ENCODE measurements at regions not wholly inside any gene's neighbourhood (a gene's known extent, or its start where the extent isn't known, plus 50 kb on each side); places are given as distances from the start of the nearest gene placed in this dataset.
A peak's percentile ranks its signal among the peaks of the same experiment; 100 is the strongest.

DNA sequence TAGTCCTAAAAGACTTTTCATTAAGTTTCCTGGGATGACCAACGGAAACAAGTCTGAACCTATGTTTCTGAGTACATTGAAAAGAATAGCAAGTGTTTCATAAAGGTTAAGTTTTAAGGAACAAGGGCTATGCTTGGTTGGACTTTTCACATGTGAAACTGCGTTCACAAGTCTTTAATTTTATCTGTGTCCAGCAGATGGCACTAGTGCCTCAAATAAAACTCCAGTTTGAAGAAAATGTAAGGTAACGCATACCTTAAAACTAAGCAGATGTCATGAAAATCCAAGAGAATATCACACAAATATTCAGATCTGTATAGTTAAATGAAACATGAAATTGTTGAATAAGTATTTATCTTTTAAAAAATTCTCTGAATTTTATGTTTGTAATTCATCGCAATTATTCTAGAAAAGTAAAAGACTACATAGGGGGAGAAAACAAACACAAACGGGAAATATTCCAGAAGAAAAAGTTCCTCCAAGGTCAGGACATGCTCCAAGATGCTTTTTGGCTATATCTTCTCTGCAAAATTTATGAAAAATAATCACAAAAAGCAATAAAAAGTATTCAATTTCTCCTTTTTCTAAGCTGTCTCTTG is 89.6 kb upstream of the MAD2L1 start:
- no peak overlapping the region for H3K27ac Mint-ChIP-seq
- peak in 15 of 35 experiments; percentile 1 to 83 (median 22) for DNase-seq
- H3K27me3 Mint-ChIP-seq = no peaks in the 10 kb centered on the region
- H3K9me3 Mint-ChIP-seq = no peaks in the 10 kb centered on the region
- no peaks in the 10 kb centered on the region for H3K4me1 Mint-ChIP-seq
- Histone ChIP-seq H3K9me3 (no peaks in the 10 kb centered on the region), H3K4me3 (ENCODE audit: control insufficient read depth in 1 of 2, extremely low read depth in 1 of 2, low read length in 1 of 2) (no peak overlapping the region), H3K27ac (ENCODE audit: low read length) (no peak overlapping the region), H3K4me1 (ENCODE audit: control insufficient read depth in 1 of 2, extremely low read depth in 1 of 2, insufficient read depth in 2 of 2, low read length in 2 of 2) (no peaks in the 10 kb centered on the region), H3K36me3 (ENCODE audit: control insufficient read depth in 2 of 2, extremely low read depth in 1 of 2, insufficient read depth in 1 of 2, low read length in 1 of 2) (no peaks in the 10 kb centered on the region), H3K27me3 (replicated peaks in 1 of 2; ENCODE audit: control insufficient read depth in 2 of 2, extremely low read depth in 1 of 2, insufficient read depth in 2 of 2, low read length in 1 of 2) (no peaks in the 10 kb centered on the region)
- 100% methylated on average over 1 of the region's 5 CpGs for WGBS (ENCODE audit: insufficient coverage)
- ChIA-PET CTCF (interaction anchor here (1.2 to 1.4 kb wide), 3 partner anchors 10 to 1152 kb away, joined by 3 to 12 read pairs (median 3); no protein-coding TSS in a partner anchor), POLR2A (no interaction called here)
- no peaks in the 10 kb centered on the region for H3K36me3 Mint-ChIP-seq
- ATAC-seq (replicated peaks in 1 of 4) = peak in 1 of 4 experiments; percentile 47
- H3K4me3 Mint-ChIP-seq = no peak overlapping the region

DNA sequence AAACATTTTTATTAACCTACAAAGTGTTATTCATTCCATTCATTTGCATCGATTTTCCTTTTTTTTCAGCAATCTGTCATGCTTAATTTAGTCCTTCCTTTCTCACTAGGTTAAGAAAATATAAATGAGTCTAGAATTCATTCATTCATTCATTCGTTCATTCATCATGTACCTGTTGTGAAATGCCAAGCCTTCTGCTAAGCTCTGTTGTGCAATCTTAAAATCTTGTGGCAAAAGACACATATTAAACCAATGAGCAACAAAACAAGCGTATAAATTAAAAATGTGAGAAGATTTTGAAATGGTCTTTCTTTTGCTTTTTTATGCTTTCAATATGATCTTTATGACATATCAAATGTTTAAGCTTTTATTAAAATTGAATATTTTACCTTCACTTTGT is 88.6 kb upstream of the MAD2L1 start:
- Mint-ChIP-seq H3K4me3 (no peak overlapping the region), H3K9me3 (no peaks in the 10 kb centered on the region), H3K27ac (no peak overlapping the region), H3K36me3 (no peaks in the 10 kb centered on the region), H3K4me1 (no peaks in the 10 kb centered on the region), H3K27me3 (no peaks in the 10 kb centered on the region)
- Histone ChIP-seq H3K27me3 (replicated peaks in 1 of 2; ENCODE audit: control insufficient read depth in 2 of 2, extremely low read depth in 1 of 2, insufficient read depth in 2 of 2, low read length in 1 of 2) (no peaks in the 10 kb centered on the region), H3K4me1 (ENCODE audit: control insufficient read depth in 1 of 2, extremely low read depth in 1 of 2, insufficient read depth in 2 of 2, low read length in 2 of 2) (no peaks in the 10 kb centered on the region), H3K4me3 (ENCODE audit: control insufficient read depth in 1 of 2, extremely low read depth in 1 of 2, low read length in 1 of 2) (no peak overlapping the region), H3K36me3 (ENCODE audit: control insufficient read depth in 2 of 2, extremely low read depth in 1 of 2, insufficient read depth in 1 of 2, low read length in 1 of 2) (no peaks in the 10 kb centered on the region), H3K27ac (ENCODE audit: low read length) (no peak overlapping the region), H3K9me3 (no peaks in the 10 kb centered on the region)
- no CpG with 5 or more reads among the region's 3 CpGs for WGBS (ENCODE audit: insufficient coverage)
- CTCF ChIA-PET = interaction anchor here (0.6 to 1.6 kb wide), 8 partner anchors 15 to 1153 kb away, joined by 3 to 12 read pairs (median 3); no protein-coding TSS in a partner anchor
- DNase-seq = no peak
- POLR2A ChIA-PET = interaction anchor here in 1 of 2 donors (0.6 kb wide), 1 partner anchor 860 kb away, joined by 3 read pairs; no protein-coding TSS in a partner anchor
- no peak for ATAC-seq (replicated peaks in 1 of 4)

DNA sequence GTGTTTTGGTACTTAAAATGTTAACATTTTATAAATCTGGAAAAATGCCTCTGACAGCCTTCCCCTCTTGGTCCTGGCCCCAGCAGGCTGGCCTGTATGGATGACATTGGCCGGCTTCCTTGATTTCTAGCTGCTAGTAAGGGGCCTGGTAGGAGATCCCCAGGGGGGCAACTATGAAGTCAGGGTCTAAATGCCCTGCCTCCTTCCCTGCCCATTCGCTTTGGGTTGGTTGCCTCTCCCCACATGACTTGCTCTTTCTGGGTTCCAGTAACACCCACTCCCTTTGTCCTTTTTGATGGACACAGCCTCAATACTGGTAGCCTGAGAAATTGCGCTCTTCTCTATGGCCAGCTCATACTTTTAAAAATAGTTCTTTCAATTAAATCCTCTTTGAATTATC is 78.0 kb upstream of the MAD2L1 start:
- no peak for DNase-seq
- Histone ChIP-seq H3K36me3 (ENCODE audit: control insufficient read depth in 2 of 2, extremely low read depth in 1 of 2, insufficient read depth in 1 of 2, low read length in 1 of 2) (no peaks in the 10 kb centered on the region), H3K9me3 (no peaks in the 10 kb centered on the region), H3K4me1 (ENCODE audit: control insufficient read depth in 1 of 2, extremely low read depth in 1 of 2, insufficient read depth in 2 of 2, low read length in 2 of 2) (no peaks in the 10 kb centered on the region), H3K27ac (ENCODE audit: low read length) (no peak overlapping the region), H3K4me3 (ENCODE audit: control insufficient read depth in 1 of 2, extremely low read depth in 1 of 2, low read length in 1 of 2) (no peak overlapping the region), H3K27me3 (replicated peaks in 1 of 2; ENCODE audit: control insufficient read depth in 2 of 2, extremely low read depth in 1 of 2, insufficient read depth in 2 of 2, low read length in 1 of 2) (no peaks in the 10 kb centered on the region)
- no peak overlapping the region for H3K4me3 Mint-ChIP-seq
- WGBS (ENCODE audit: insufficient coverage) = 80% methylated on average over 1 of the region's 3 CpGs
- ChIA-PET CTCF (no interaction called here), POLR2A (no interaction called here)
- H3K27me3 Mint-ChIP-seq = peaks cover 0 to 2% of the 10 kb centered on the region in 2 donors
- no peak for ATAC-seq (replicated peaks in 1 of 4)
- peaks cover 0 to 2% (median 0%) of the 10 kb centered on the region in 3 donors for H3K9me3 Mint-ChIP-seq
- no peak overlapping the region for H3K27ac Mint-ChIP-seq
- H3K4me1 Mint-ChIP-seq = no peaks in the 10 kb centered on the region
- no peaks in the 10 kb centered on the region for H3K36me3 Mint-ChIP-seq

DNA sequence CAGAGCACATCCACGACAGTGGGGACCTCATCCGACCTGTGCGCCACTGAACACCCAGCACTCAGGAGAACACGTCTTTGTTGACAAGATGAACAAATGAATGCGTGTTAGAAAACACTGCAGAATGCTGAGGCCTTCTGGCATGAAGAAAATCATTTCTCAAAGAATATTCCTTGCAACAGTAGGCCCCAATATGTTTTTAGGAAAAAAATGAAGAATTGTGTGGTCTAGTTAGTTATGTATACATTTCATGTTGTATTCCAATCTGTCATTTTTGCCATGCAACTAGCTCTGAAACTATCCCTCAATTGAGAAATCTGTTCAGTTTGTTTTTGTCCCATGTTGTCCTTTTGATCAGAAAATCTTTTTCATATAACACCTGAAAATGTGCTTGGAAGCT is 77.4 kb upstream of the MAD2L1 start:
- WGBS (ENCODE audit: insufficient coverage) = no CpG with 5 or more reads among the region's 5 CpGs
- no peak overlapping the region for H3K4me3 ChIP-seq (ENCODE audit: control insufficient read depth in 1 of 2, extremely low read depth in 1 of 2, low read length in 1 of 2)
- peaks cover 0 to 2% of the 10 kb centered on the region in 2 donors for H3K27me3 Mint-ChIP-seq
- H3K4me1 ChIP-seq (ENCODE audit: control insufficient read depth in 1 of 2, extremely low read depth in 1 of 2, insufficient read depth in 2 of 2, low read length in 2 of 2) = no peaks in the 10 kb centered on the region
- no peaks in the 10 kb centered on the region for H3K36me3 Mint-ChIP-seq
- H3K4me1 Mint-ChIP-seq = no peaks in the 10 kb centered on the region
- ATAC-seq (replicated peaks in 1 of 4) (no peak), DNase-seq (no peak)
- H3K27ac ChIP-seq (ENCODE audit: low read length) = no peak overlapping the region
- H3K4me3 Mint-ChIP-seq = no peak overlapping the region
- H3K36me3 ChIP-seq (ENCODE audit: control insufficient read depth in 2 of 2, extremely low read depth in 1 of 2, insufficient read depth in 1 of 2, low read length in 1 of 2) = no peaks in the 10 kb centered on the region
- ChIA-PET POLR2A (no interaction called here), CTCF (interaction anchor here in 1 of 2 donors (0.7 kb wide), 1 partner anchor 20 kb away, joined by 3 read pairs; no protein-coding TSS in a partner anchor)
- peaks cover 0 to 2% (median 0%) of the 10 kb centered on the region in 3 donors for H3K9me3 Mint-ChIP-seq
- no peak overlapping the region for H3K27ac Mint-ChIP-seq
- no peaks in the 10 kb centered on the region for H3K27me3 ChIP-seq (replicated peaks in 1 of 2; ENCODE audit: control insufficient read depth in 2 of 2, extremely low read depth in 1 of 2, insufficient read depth in 2 of 2, low read length in 1 of 2)
- H3K9me3 ChIP-seq = no peaks in the 10 kb centered on the region

DNA sequence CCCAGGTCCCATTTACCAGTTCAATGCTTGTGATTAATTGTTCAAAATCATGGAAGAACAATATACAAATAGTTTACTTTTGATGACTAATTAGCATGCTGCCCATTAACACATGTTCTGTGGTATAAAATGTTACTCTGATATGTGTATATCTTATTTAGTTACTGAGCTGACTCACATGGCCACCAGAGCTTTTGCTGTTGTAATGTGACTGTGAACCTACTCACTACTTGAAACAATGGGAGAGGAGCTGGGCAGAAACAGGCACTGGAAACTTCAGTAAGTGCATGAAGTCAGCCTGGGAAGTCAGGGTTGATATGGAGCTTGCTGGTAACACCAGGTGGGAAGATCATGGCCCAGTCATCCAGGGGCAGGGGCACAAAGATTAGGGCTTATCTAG is 72.7 kb upstream of the MAD2L1 start:
- no peak for DNase-seq
- peaks cover 0 to 1% of the 10 kb centered on the region in 2 donors for H3K27me3 Mint-ChIP-seq
- peaks cover 0 to 2% (median 0%) of the 10 kb centered on the region in 3 donors for H3K9me3 Mint-ChIP-seq
- H3K36me3 Mint-ChIP-seq = no peaks in the 10 kb centered on the region
- no peak for ATAC-seq (replicated peaks in 1 of 4)
- no peak overlapping the region for H3K27ac ChIP-seq (ENCODE audit: low read length)
- ChIA-PET CTCF (interaction anchor here in 1 of 2 donors (1.1 kb wide), 1 partner anchor 15 kb away, joined by 4 read pairs; no protein-coding TSS in a partner anchor), POLR2A (interaction anchor here in 1 of 2 donors (0.5 kb wide), 1 partner anchor 402 kb away, joined by 5 read pairs; no protein-coding TSS in a partner anchor)
- H3K27ac Mint-ChIP-seq = no peak overlapping the region
- no peaks in the 10 kb centered on the region for H3K4me1 Mint-ChIP-seq
- no peak overlapping the region for H3K4me3 Mint-ChIP-seq
- no peak overlapping the region for H3K4me3 ChIP-seq (ENCODE audit: control insufficient read depth in 1 of 2, extremely low read depth in 1 of 2, low read length in 1 of 2)
- H3K27me3 ChIP-seq (replicated peaks in 1 of 2; ENCODE audit: control insufficient read depth in 2 of 2, extremely low read depth in 1 of 2, insufficient read depth in 2 of 2, low read length in 1 of 2) = no peaks in the 10 kb centered on the region
- H3K36me3 ChIP-seq (ENCODE audit: control insufficient read depth in 2 of 2, extremely low read depth in 1 of 2, insufficient read depth in 1 of 2, low read length in 1 of 2) = no peaks in the 10 kb centered on the region
- no peaks in the 10 kb centered on the region for H3K4me1 ChIP-seq (ENCODE audit: control insufficient read depth in 1 of 2, extremely low read depth in 1 of 2, insufficient read depth in 2 of 2, low read length in 2 of 2)
- H3K9me3 ChIP-seq = no peaks in the 10 kb centered on the region

DNA sequence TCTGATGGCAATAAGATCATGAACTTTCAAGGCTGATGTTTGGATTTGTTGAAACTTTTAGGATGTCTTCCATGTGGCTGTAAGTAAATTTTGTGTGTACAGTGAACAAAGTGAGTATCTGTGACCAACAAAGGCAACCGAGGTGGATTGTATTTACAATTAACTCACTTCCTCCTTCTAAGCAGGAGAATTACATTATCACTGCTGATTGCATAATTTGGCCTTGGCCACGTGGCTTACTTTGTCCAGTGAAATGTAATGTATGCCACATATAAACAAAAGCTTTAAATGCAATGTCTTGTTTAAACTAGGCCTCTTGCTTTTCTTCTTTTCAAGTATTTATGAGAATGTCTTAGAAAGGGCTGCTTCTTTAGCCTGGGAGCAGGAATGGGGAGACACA is 66.3 kb upstream of the MAD2L1 start:
- H3K4me3 ChIP-seq (ENCODE audit: control insufficient read depth in 1 of 2, extremely low read depth in 1 of 2, low read length in 1 of 2) = no peak overlapping the region
- no peaks in the 10 kb centered on the region for H3K36me3 Mint-ChIP-seq
- no peaks in the 10 kb centered on the region for H3K4me1 Mint-ChIP-seq
- CTCF ChIA-PET = no interaction called here
- no peaks in the 10 kb centered on the region for H3K36me3 ChIP-seq (ENCODE audit: control insufficient read depth in 2 of 2, extremely low read depth in 1 of 2, insufficient read depth in 1 of 2, low read length in 1 of 2)
- H3K27ac Mint-ChIP-seq = no peak overlapping the region
- no peak overlapping the region for H3K4me3 Mint-ChIP-seq
- POLR2A ChIA-PET = no interaction called here
- H3K27me3 ChIP-seq (replicated peaks in 1 of 2; ENCODE audit: control insufficient read depth in 2 of 2, extremely low read depth in 1 of 2, insufficient read depth in 2 of 2, low read length in 1 of 2) = no peaks in the 10 kb centered on the region
- H3K27ac ChIP-seq (ENCODE audit: low read length) = no peak overlapping the region
- H3K27me3 Mint-ChIP-seq = peaks cover 3 to 4% of the 10 kb centered on the region in 2 donors
- no CpG with 5 or more reads among the region's 2 CpGs for WGBS (ENCODE audit: insufficient coverage)
- DNase-seq = no peak
- H3K4me1 ChIP-seq (ENCODE audit: control insufficient read depth in 1 of 2, extremely low read depth in 1 of 2, insufficient read depth in 2 of 2, low read length in 2 of 2) = no peaks in the 10 kb centered on the region
- ATAC-seq (replicated peaks in 1 of 4) = no peak
- H3K9me3 ChIP-seq = no peaks in the 10 kb centered on the region
- H3K9me3 Mint-ChIP-seq = no peaks in the 10 kb centered on the region
